Trophoblast cell (in vitro differentiated cells and primary cell): ENCODE measurements at regions not wholly inside any gene's neighbourhood (a gene's known extent, or its start where the extent isn't known, plus 50 kb on each side); places are given as distances from the start of the nearest gene placed in this dataset.
A peak's percentile ranks its signal among the peaks of the same experiment; 100 is the strongest.

Experiments used
- DNase-seq, 2 donors: peaks; one replicate each; pipeline ENCODE4 v3.0.0-alpha.2; 2016
- H2AFZ ChIP-seq: 2 replicates; pipeline ENCODE4 v1.6.1; 2013; ENCODE audit warnings: low read length, moderate library complexity, mild to moderate bottlenecking; ENCODE audit not compliant: insufficient read depth, poor library complexity
- H2AK5ac ChIP-seq: 2 replicates; pipeline ENCODE4 v1.6.1; 2013; ENCODE audit warnings: mild to moderate bottlenecking, low read length
- H2BK120ac ChIP-seq: 2 replicates; pipeline ENCODE4 v1.6.1; 2013; ENCODE audit warnings: low read length, mild to moderate bottlenecking, moderate library complexity; ENCODE audit not compliant: insufficient read depth, poor library complexity
- H2BK12ac ChIP-seq: 2 replicates; pipeline ENCODE4 v1.6.1; 2013; ENCODE audit warnings: mild to moderate bottlenecking, low read length, moderate library complexity
- H2BK5ac ChIP-seq: 2 replicates; pipeline ENCODE4 v1.6.1; 2013; ENCODE audit warnings: low read length, low read depth, moderate library complexity, mild to moderate bottlenecking; ENCODE audit not compliant: poor library complexity
- H3K14ac ChIP-seq: 2 replicates; pipeline ENCODE4 v1.6.1; 2013; ENCODE audit warnings: mild to moderate bottlenecking, low read length
- H3K18ac ChIP-seq: 2 replicates; pipeline ENCODE4 v1.6.1; 2013; ENCODE audit warnings: mild to moderate bottlenecking, low read length
- H3K23ac ChIP-seq: 2 replicates; pipeline ENCODE4 v1.6.1; 2013; ENCODE audit warnings: low read length
- H3K27ac ChIP-seq: 2 replicates; pipeline ENCODE4 v1.5.1; 2013; ENCODE audit warnings: low read depth, mild to moderate bottlenecking, inconsistent platforms, low read length, moderate library complexity
- H3K27me3 ChIP-seq: 2 replicates; pipeline ENCODE4 v1.6.1; 2013; ENCODE audit warnings: inconsistent platforms, mild to moderate bottlenecking, low read length, moderate library complexity; ENCODE audit not compliant: insufficient read depth
- H3K36me3 ChIP-seq, 2 experiments: 1 replicate in 1 of 2; 2 replicates in 1 of 2; pipeline ENCODE4 v1.6.1; 2013; ENCODE audit warnings: low read length in 2 of 2, mild to moderate bottlenecking in 2 of 2, moderate library complexity in 1 of 2; ENCODE audit not compliant: insufficient read depth in 2 of 2, control insufficient read depth in 1 of 2
- H3K4ac ChIP-seq: 2 replicates; pipeline ENCODE4 v1.6.1; 2013; ENCODE audit warnings: low read depth, mild to moderate bottlenecking, low read length, moderate library complexity
- H3K4me1 ChIP-seq, 2 experiments: 1 replicate in 1 of 2; 2 replicates in 1 of 2; pipeline ENCODE4 v1.6.1; 2013; ENCODE audit warnings: low read length in 2 of 2, mild to moderate bottlenecking in 2 of 2, moderate library complexity in 1 of 2; ENCODE audit not compliant: insufficient read depth in 2 of 2, control insufficient read depth in 1 of 2
- H3K4me2 ChIP-seq: 2 replicates; pipeline ENCODE4 v1.6.1; 2013; ENCODE audit warnings: inconsistent platforms, mild to moderate bottlenecking, low read length, moderate library complexity
- H3K4me3 ChIP-seq: 2 replicates; pipeline ENCODE4 v1.5.1; 2013; ENCODE audit warnings: mild to moderate bottlenecking, low read depth, low read length, inconsistent platforms
- H3K79me1 ChIP-seq: one replicate; pipeline ENCODE4 v1.6.1; 2013; ENCODE audit warnings: low read length
- H3K79me2 ChIP-seq: 2 replicates; pipeline ENCODE4 v1.6.1; 2013; ENCODE audit warnings: low read length, mild to moderate bottlenecking; ENCODE audit not compliant: control insufficient read depth, insufficient read depth, poor library complexity
- H3K9ac ChIP-seq: 2 replicates; pipeline ENCODE4 v1.6.1; 2013; ENCODE audit warnings: mild to moderate bottlenecking, low read length
- H3K9me3 ChIP-seq: 2 replicates; pipeline ENCODE4 v1.6.1; 2013; ENCODE audit warnings: low read depth, mild to moderate bottlenecking, control low read depth, inconsistent platforms, low read length; ENCODE audit not compliant: insufficient read depth
- H4K12ac ChIP-seq: 2 replicates; pipeline ENCODE4 v1.6.1; 2013; ENCODE audit warnings: low read depth, mild to moderate bottlenecking, low read length, moderate library complexity
- H4K8ac ChIP-seq: 2 replicates; pipeline ENCODE4 v1.6.1; 2013; ENCODE audit warnings: low read depth, mild to moderate bottlenecking, low read length, moderate library complexity
- H4K91ac ChIP-seq: one replicate; pipeline ENCODE4 v1.6.1; 2013; ENCODE audit warnings: low read depth, mild to moderate bottlenecking, low read length, moderate library complexity
- WGBS: extraction: QIAGEN DNeasy Blood & Tissue Kit; methylation state at CpG from one replicate; pipeline ENCODE4 v1.1.7; 2013; ENCODE audit warnings: missing lambda C conversion rate; ENCODE audit not compliant: insufficient read length, insufficient coverage; ENCODE audit errors: extremely low coverage; 5-methylcytosine and 5-hydroxymethylcytosine counted together

GRCh38 chr7:21169667-21170580 is 258.0 kb upstream of the SP4 start:
- Histone ChIP-seq H3K79me2 (no peaks in the 10 kb centered on the region), H3K4me2 (peak overlapping the region; percentile 60), H3K4me1 (peaks cover 3 to 9% of the 10 kb centered on the region in 2 experiments), H3K9me3 (no peaks in the 10 kb centered on the region), H3K79me1 (no peaks in the 10 kb centered on the region), H3K14ac (no peak overlapping the region), H4K8ac (no peak overlapping the region), H4K91ac (no peak overlapping the region), H3K4me3 (no peak overlapping the region), H3K9ac (no peak overlapping the region), H3K18ac (no peak overlapping the region), H2BK5ac (no peak overlapping the region), H2AK5ac (no peak overlapping the region), H3K27ac (no peak overlapping the region), H4K12ac (no peak overlapping the region), H3K27me3 (no peaks in the 10 kb centered on the region), H2BK120ac (no peak overlapping the region), H3K4ac (no peak overlapping the region), H2BK12ac (no peak overlapping the region), H2AFZ (no peak overlapping the region), H3K23ac (no peak overlapping the region), H3K36me3 (no peaks in the 10 kb centered on the region)
- peak; percentile 59 to 60 for DNase-seq
- no CpG with 5 or more reads among the region's 30 CpGs for WGBS

GRCh38 chr7:21172800-21173199 is 255.1 kb upstream of the SP4 start:
- H3K27me3 ChIP-seq = no peaks in the 10 kb centered on the region
- H4K91ac ChIP-seq = no peak overlapping the region
- no peak overlapping the region for H3K9ac ChIP-seq
- no peak overlapping the region for H3K27ac ChIP-seq
- no peaks in the 10 kb centered on the region for H3K36me3 ChIP-seq
- H3K4ac ChIP-seq = no peak overlapping the region
- no peaks in the 10 kb centered on the region for H3K79me2 ChIP-seq
- no peaks in the 10 kb centered on the region for H3K9me3 ChIP-seq
- no peak overlapping the region for H2BK12ac ChIP-seq
- H3K18ac ChIP-seq = no peak overlapping the region
- no peak overlapping the region for H2AK5ac ChIP-seq
- H4K8ac ChIP-seq = no peak overlapping the region
- H3K14ac ChIP-seq = no peak overlapping the region
- no peak overlapping the region for H2AFZ ChIP-seq
- no peak overlapping the region for H4K12ac ChIP-seq
- no peak overlapping the region for H2BK120ac ChIP-seq
- H3K4me2 ChIP-seq = no peak overlapping the region
- H3K79me1 ChIP-seq = no peaks in the 10 kb centered on the region
- peaks cover 3 to 9% of the 10 kb centered on the region in 2 experiments for H3K4me1 ChIP-seq
- H3K4me3 ChIP-seq = no peak overlapping the region
- no CpG with 5 or more reads among the region's 6 CpGs for WGBS
- H3K23ac ChIP-seq = no peak overlapping the region
- no peak overlapping the region for H2BK5ac ChIP-seq
- peak in 1 of 2 donors; percentile 5 for DNase-seq

GRCh38 chr7:21173436-21173835 is 254.4 kb upstream of the SP4 start:
- H4K91ac ChIP-seq = no peak overlapping the region
- WGBS = no CpG with 5 or more reads among the region's 1 CpG

GRCh38 chr7:21175714-21176113 is 252.2 kb upstream of the SP4 start:
- H3K79me2 ChIP-seq = no peaks in the 10 kb centered on the region

More at GRCh38 chr7:21173436-21173835, 254.4 kb upstream of the SP4 start:
- H3K27me3 ChIP-seq = no peaks in the 10 kb centered on the region
- no peak overlapping the region for H2BK120ac ChIP-seq
- no peak overlapping the region for H2BK5ac ChIP-seq
- no peak overlapping the region for H3K4me2 ChIP-seq
- H2AFZ ChIP-seq = no peak overlapping the region
- no peaks in the 10 kb centered on the region for H3K9me3 ChIP-seq
- no peak overlapping the region for H3K4ac ChIP-seq
- no peak overlapping the region for H2BK12ac ChIP-seq
- H3K23ac ChIP-seq = no peak overlapping the region
- no peak overlapping the region for H4K12ac ChIP-seq
- H3K4me1 ChIP-seq = peaks cover 3 to 9% of the 10 kb centered on the region in 2 experiments
- H3K79me1 ChIP-seq = no peaks in the 10 kb centered on the region
- no peak overlapping the region for H3K4me3 ChIP-seq
- DNase-seq = no peak
- no peak overlapping the region for H3K27ac ChIP-seq
- H3K9ac ChIP-seq = no peak overlapping the region
- no peak overlapping the region for H3K14ac ChIP-seq
- no peak overlapping the region for H3K18ac ChIP-seq
- H3K36me3 ChIP-seq = no peaks in the 10 kb centered on the region
- no peak overlapping the region for H2AK5ac ChIP-seq
- no peak overlapping the region for H4K8ac ChIP-seq
- H3K79me2 ChIP-seq = no peaks in the 10 kb centered on the region

More at GRCh38 chr7:21175714-21176113, 252.2 kb upstream of the SP4 start:
- no peak overlapping the region for H2AK5ac ChIP-seq
- H3K4me1 ChIP-seq = no peaks in the 10 kb centered on the region
- H2BK120ac ChIP-seq = no peak overlapping the region
- no peaks in the 10 kb centered on the region for H3K27me3 ChIP-seq
- no CpG with 5 or more reads among the region's 1 CpG for WGBS
- no peak overlapping the region for H3K4ac ChIP-seq
- H3K4me3 ChIP-seq = no peak overlapping the region
- H3K18ac ChIP-seq = no peak overlapping the region
- no peak overlapping the region for H4K8ac ChIP-seq
- H4K12ac ChIP-seq = no peak overlapping the region
- no peak overlapping the region for H3K14ac ChIP-seq
- H2BK5ac ChIP-seq = no peak overlapping the region
- no peaks in the 10 kb centered on the region for H3K36me3 ChIP-seq
- H2BK12ac ChIP-seq = no peak overlapping the region
- no peak overlapping the region for H3K4me2 ChIP-seq
- H3K27ac ChIP-seq = no peak overlapping the region
- H2AFZ ChIP-seq = no peak overlapping the region
- no peak overlapping the region for H3K23ac ChIP-seq
- no peaks in the 10 kb centered on the region for H3K9me3 ChIP-seq
- no peak for DNase-seq
- no peaks in the 10 kb centered on the region for H3K79me1 ChIP-seq
- no peak overlapping the region for H3K9ac ChIP-seq
- no peak overlapping the region for H4K91ac ChIP-seq
